Ectodermal cell (in vitro differentiated cells): ENCODE measurements at regions not wholly inside any gene's neighbourhood (a gene's known extent, or its start where the extent isn't known, plus 50 kb on each side); places are given as distances from the start of the nearest gene placed in this dataset.

ENCODE experiments used
- H3K27ac ChIP-seq: 2 replicates; pipeline ENCODE4 v1.7.0; 2013; ENCODE audit warnings: mild to moderate bottlenecking, low read depth, low read length; ENCODE audit not compliant: insufficient read depth, poor library complexity, severe bottlenecking
- H3K27me3 ChIP-seq: 2 replicates; pipeline ENCODE4 v1.7.0; 2013; ENCODE audit warnings: mild to moderate bottlenecking, low read length; ENCODE audit not compliant: insufficient read depth, control insufficient read depth, poor library complexity, severe bottlenecking
- H3K36me3 ChIP-seq: one replicate; pipeline ENCODE4 v1.7.0; 2013; ENCODE audit warnings: low read length; ENCODE audit not compliant: control insufficient read depth, insufficient read depth
- H3K4me1 ChIP-seq: one replicate; pipeline ENCODE4 v1.7.0; 2013; ENCODE audit warnings: low read length; ENCODE audit not compliant: control insufficient read depth, insufficient read depth
- H3K4me3 ChIP-seq: 2 replicates; pipeline ENCODE4 v1.7.0; 2013; ENCODE audit warnings: low read depth, low read length, control low read depth; ENCODE audit not compliant: insufficient read depth
- H3K9me3 ChIP-seq: 2 replicates; pipeline ENCODE4 v1.7.0; 2013; ENCODE audit warnings: mild to moderate bottlenecking, low read length, moderate library complexity; ENCODE audit not compliant: control insufficient read depth
- WGBS, 2 experiments: methylation state at CpG; one replicate each; pipeline ENCODE4 v1.1.7; 2013; ENCODE audit warnings: missing lambda C conversion rate in 2 of 2; 5-methylcytosine and 5-hydroxymethylcytosine counted together

DNA sequence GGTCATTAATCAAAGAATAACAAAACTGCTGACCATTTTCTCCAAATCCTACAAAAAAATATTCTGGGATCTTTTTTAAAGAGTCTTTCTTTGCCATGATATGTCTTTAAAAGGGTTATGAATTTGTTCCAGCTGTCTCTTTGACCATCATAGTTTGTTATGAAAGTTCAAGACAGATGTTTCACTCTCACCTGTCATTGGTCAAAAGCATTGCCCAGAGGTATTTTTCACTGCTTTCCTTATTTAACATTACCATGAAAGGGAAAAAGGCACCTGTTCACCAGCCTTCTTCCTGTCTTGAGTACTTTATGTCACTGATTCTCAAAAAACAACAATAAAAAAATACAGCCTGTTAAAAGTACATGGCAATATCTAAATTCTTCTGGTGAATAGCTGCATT is 643.8 kb downstream of the FAT4 start:
- Histone ChIP-seq H3K27me3 (no peaks in the 10 kb centered on the region), H3K9me3 (no peaks in the 10 kb centered on the region), H3K4me1 (no peaks in the 10 kb centered on the region), H3K27ac (no peak overlapping the region), H3K4me3 (no peak overlapping the region), H3K36me3 (no peaks in the 10 kb centered on the region)

- Histone ChIP-seq H3K36me3 (no peaks in the 10 kb centered on the region), H3K27ac (no peak overlapping the region), H3K4me1 (no peaks in the 10 kb centered on the region), H3K9me3 (no peaks in the 10 kb centered on the region), H3K4me3 (no peak overlapping the region), H3K27me3 (no peaks in the 10 kb centered on the region)
- 91 to 95% methylated on average over 5 of the region's 5 CpGs for WGBS, 2 experiments
These were observed 646.9 kb downstream of the FAT4 start for GRCh38 chr4:125961626-125962025.

GRCh38 chr4:125975861-125976397 is 661.2 kb downstream of the FAT4 start:
- H3K4me1 ChIP-seq, result peaks cover 2% of the 10 kb centered on the region
- no peaks in the 10 kb centered on the region for H3K9me3 ChIP-seq
- no peak overlapping the region for H3K27ac ChIP-seq
- WGBS, 2 experiments, result 72 to 82% methylated on average over 3 to 4 of the region's 4 CpGs
- no peaks in the 10 kb centered on the region for H3K27me3 ChIP-seq
- no peak overlapping the region for H3K4me3 ChIP-seq
- no peaks in the 10 kb centered on the region for H3K36me3 ChIP-seq

- Histone ChIP-seq H3K4me3 (no peak overlapping the region), H3K36me3 (no peaks in the 10 kb centered on the region), H3K27ac (no peak overlapping the region), H3K4me1 (peaks cover 2% of the 10 kb centered on the region), H3K9me3 (no peaks in the 10 kb centered on the region), H3K27me3 (no peaks in the 10 kb centered on the region)
- WGBS, 2 experiments, result 88 to 91% methylated on average over 5 to 6 of the region's 6 CpGs
These were observed 665.2 kb downstream of the FAT4 start for GRCh38 chr4:125979950-125980349.

- H3K36me3 ChIP-seq, result no peaks in the 10 kb centered on the region
- WGBS, 2 experiments, result no CpG with 5 or more reads among the region's 1 CpG
- no peaks in the 10 kb centered on the region for H3K27me3 ChIP-seq
- no peaks in the 10 kb centered on the region for H3K9me3 ChIP-seq
- H3K27ac ChIP-seq, result no peak overlapping the region
- no peaks in the 10 kb centered on the region for H3K4me1 ChIP-seq
- H3K4me3 ChIP-seq, result no peak overlapping the region
These were observed 668.4 kb downstream of the FAT4 start for GRCh38 chr4:125983168-125983567.

GRCh38 chr4:125985856-125986255 is 671.1 kb downstream of the FAT4 start:
- Histone ChIP-seq H3K4me1 (no peaks in the 10 kb centered on the region), H3K27me3 (no peaks in the 10 kb centered on the region), H3K36me3 (no peaks in the 10 kb centered on the region), H3K4me3 (no peak overlapping the region), H3K9me3 (no peaks in the 10 kb centered on the region), H3K27ac (no peak overlapping the region)
- 47 to 55% methylated on average over 2 to 3 of the region's 3 CpGs for WGBS, 2 experiments

- Histone ChIP-seq H3K36me3 (no peaks in the 10 kb centered on the region), H3K27me3 (no peaks in the 10 kb centered on the region), H3K4me1 (no peaks in the 10 kb centered on the region), H3K4me3 (no peak overlapping the region), H3K27ac (no peak overlapping the region), H3K9me3 (no peaks in the 10 kb centered on the region)
- 92 to 95% methylated on average over 7 of the region's 7 CpGs for WGBS, 2 experiments
These were observed 671.6 kb downstream of the FAT4 start for GRCh38 chr4:125986307-125986706.

DNA sequence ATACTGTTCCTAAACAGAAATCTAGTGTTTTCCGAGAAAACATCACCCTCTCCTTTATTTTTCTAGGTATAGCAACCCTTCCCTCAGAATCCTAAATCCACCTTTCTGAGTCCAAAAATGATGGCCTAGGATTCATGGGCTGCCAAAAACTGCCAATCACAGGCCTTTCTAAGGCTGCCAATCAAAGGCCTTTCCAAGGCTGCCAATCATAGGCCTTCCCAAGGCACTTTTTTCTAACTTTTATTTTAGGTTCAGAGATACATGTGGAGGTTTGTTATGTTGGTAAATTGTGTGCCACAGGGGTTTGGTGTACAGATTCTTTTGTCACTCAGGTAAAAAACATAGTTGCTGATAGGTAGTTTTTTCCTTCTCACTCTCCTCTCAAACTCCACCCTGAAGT is 673.7 kb downstream of the FAT4 start:
- Histone ChIP-seq H3K4me3 (no peak overlapping the region), H3K9me3 (no peaks in the 10 kb centered on the region), H3K4me1 (no peaks in the 10 kb centered on the region), H3K36me3 (no peaks in the 10 kb centered on the region), H3K27ac (no peak overlapping the region), H3K27me3 (no peaks in the 10 kb centered on the region)
- 93 to 97% methylated on average over 1 of the region's 1 CpG for WGBS, 2 experiments

DNA sequence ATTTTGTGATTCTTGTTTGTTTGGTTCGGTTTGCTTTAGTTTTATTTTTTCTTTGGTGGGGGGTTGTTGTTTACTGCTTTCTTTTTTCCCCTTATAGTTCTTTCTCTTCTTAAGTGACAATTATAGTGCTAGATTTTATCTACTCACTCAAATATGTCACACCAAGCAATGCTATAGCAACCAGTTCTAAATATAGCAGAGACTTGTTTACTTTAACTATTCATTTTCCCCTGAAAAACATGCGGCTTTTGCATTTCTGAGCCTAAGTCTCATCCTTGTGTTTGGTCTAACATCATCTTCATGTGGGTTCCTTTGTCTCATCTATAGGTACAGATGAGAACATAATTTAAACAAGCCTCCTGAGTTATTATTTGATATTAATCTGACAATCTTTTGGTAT is 676.6 kb downstream of the FAT4 start:
- WGBS, 2 experiments, result 100% methylated on average over 1 of the region's 2 CpGs
- no peak overlapping the region for H3K4me3 ChIP-seq
- H3K9me3 ChIP-seq, result no peaks in the 10 kb centered on the region
- no peaks in the 10 kb centered on the region for H3K27me3 ChIP-seq
- H3K4me1 ChIP-seq, result no peaks in the 10 kb centered on the region
- no peak overlapping the region for H3K27ac ChIP-seq
- H3K36me3 ChIP-seq, result no peaks in the 10 kb centered on the region

- 88 to 89% methylated on average over 2 of the region's 2 CpGs for WGBS, 2 experiments
- H3K4me1 ChIP-seq, result no peaks in the 10 kb centered on the region
- H3K27ac ChIP-seq, result no peak overlapping the region
- H3K4me3 ChIP-seq, result no peak overlapping the region
- no peaks in the 10 kb centered on the region for H3K27me3 ChIP-seq
- no peaks in the 10 kb centered on the region for H3K9me3 ChIP-seq
- no peaks in the 10 kb centered on the region for H3K36me3 ChIP-seq
These were observed 678.1 kb downstream of the FAT4 start for GRCh38 chr4:125992891-125993290.

DNA sequence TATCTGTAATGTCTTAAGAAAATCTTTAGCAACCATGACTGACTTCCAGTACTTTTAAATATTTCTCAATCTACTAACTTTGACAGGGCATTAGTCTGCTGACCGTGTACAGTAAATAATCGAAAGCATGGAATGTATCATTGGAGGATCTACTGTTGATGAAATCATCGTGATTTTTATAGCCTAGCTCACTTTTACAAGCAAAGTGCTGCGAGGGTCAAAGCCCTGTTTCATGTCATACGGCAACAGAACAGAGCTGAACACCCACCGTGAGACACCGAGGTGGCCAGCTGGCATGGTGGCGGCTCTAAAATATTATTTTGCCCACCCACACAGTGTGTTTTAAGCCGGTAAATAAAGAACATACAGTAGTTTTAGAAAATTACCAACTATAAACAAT is 679.3 kb downstream of the FAT4 start:
- no peak overlapping the region for H3K4me3 ChIP-seq
- H3K9me3 ChIP-seq, result no peaks in the 10 kb centered on the region
- H3K27ac ChIP-seq, result no peak overlapping the region
- H3K4me1 ChIP-seq, result no peaks in the 10 kb centered on the region
- H3K27me3 ChIP-seq, result no peaks in the 10 kb centered on the region
- WGBS, 2 experiments, result 92 to 97% methylated on average over 8 of the region's 9 CpGs
- no peaks in the 10 kb centered on the region for H3K36me3 ChIP-seq
